HG02970 (cell line): ENCODE measurements at regions not wholly inside any gene's neighbourhood (a gene's known extent, or its start where the extent isn't known, plus 50 kb on each side); places are given as distances from the start of the nearest gene placed in this dataset.
"Not testable (repeated sequence)": the region's sequence is repeated elsewhere in the genome, so short reads cannot be mapped to it uniquely, and the experiment has no call there.

Experiments used
- ATAC-seq: cut with Tn5 transposase; IDR thresholded peaks from one replicate; pipeline ENCODE4 v1.9.1; 2021; ENCODE audit warnings: mild to moderate bottlenecking, moderate library complexity, moderate number of reproducible peaks; ENCODE audit not compliant: unreplicated experiment, low FRiP score

DNA sequence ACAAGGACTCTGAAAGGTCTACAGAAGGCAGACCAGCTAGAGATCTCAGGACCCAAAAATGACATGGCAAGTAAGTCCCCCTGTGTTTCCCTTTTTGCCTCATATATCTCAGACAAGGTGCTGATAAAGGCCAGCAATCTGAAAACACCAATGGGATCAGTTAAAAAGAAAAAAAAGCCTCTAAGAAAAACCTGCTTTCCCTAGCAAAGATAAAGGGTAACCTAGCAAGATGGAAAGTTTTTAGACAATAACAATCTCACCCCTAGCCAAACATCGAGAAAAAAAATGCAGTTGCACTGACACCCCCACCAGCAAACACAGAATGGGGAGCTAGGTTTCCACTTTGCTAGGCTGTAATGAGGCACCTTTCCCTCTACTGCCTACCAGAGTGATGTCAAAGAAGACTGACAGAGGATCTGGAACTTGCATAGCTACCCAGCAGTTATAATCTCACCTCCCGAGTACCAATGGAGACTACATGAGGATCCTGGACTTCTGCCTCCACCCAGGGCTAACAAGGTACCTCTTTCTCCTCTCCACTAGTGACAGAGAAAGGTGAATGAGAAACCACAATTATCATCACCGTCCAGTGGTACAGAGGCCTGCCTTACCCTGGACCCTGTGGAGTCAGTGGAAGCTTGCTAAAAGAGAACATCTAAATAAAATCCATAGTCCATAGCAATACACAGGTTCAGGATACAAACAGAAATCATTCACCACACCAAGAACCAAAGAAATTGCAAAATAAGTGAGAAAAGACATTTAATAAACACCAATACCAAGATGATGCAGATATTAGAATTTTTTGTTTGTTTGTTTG lies 240.8 kb downstream of the ARHGAP12 start:
- no peak for ATAC-seq

DNA sequence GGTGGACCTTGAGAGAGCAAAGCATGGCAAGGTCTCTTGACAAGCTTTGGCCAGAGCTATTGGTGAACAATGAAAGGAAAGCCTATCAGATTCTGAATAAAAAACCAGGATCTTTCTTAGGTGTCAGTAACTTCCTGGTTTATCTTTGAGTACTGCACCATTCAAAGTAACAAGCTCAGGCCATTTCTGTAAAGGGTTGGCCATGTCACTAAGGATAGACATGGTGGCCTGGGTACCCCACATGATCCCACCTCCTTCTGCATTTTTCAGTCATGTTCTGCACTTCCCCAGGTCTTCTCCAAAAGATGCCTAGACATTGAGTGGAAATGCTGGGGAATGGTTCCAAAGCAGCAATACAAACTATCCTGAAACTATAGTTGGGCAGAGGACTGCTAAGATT lies 242.0 kb downstream of the ARHGAP12 start:
- ATAC-seq = no peak

DNA sequence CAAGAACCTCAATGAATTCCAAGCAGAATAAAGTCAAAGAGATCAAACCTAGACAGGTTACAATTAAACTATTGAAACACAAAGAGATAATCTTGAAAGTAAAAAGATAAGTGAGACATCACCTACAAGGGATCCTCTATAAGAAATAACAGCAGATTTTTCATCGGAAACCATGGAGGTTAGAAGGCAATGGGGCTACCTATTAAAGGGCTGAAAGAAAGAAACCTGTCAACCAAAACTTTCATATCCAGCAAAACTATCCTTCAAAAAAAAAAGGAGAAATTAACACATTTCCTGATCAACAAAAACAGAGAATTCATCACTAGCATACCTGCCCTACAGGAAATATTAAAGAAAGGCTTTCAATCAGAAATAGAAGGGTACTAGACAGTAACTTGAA lies 244.9 kb downstream of the ARHGAP12 start:
- ATAC-seq = no peak

DNA sequence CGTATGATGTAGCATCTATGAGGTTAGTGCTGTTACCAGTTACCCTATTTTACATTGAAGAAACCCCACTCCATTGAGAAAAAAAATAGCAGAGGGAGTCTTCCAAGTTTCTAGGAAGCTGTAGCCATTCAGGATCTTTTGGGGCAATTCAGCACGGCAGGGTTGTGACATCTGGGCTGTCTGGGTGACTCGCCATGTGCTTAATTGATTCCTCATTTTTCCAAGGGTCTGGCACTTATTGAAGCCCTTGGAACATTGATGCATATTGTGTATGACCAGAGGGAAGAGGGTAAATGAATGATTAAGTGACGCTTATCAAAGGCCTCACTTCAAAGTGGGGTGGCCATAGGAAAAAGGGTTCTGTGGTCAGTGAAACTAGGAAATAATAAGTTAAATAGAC lies 248.7 kb downstream of the ARHGAP12 start:
- ATAC-seq = no peak

DNA sequence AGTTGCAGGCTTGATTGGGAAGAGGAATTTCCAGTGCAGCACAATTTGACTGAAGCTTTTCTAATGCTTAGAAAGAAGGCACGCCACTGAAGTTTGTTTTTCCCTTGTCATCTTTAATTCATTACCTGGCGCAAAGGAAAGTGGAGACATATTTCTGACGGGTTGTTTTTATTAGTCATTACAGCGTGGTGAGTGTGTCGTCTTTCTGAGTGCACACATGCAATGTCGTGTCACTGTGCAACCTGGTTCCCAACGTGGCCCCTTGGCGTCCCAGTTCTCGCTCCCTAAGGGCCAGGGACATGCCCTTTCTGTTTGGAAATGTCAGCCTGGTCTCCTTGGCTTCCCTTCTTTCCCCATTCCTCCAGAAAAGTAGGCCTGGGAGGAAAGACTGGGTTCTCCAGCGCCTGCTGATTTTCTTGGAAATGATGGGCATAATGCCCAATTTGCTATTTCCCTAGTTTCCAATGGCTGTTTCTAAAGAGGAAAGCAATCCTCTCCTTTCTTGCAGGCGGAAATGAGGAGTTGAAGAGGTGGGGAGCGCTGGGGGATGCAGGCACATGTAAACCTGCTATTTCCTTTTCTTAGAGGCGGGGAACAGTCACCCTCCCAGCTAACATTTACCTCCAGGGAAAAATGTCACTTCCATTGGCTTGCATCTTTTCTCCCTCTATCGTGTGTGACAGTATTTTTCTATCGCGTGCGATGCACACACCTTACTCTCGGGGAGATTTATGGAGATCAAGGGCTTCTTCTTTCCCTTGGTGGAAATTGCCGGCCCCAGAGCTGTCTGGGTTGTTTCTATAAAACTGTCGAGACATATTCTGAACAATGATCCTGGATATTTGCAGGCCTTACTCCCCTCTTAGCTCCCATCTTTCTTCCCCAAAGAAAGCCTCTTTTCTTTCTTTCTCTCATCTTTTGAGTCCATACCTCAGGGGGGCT lies 249.8 kb downstream of the ARHGAP12 start:
- ATAC-seq = no peak

DNA sequence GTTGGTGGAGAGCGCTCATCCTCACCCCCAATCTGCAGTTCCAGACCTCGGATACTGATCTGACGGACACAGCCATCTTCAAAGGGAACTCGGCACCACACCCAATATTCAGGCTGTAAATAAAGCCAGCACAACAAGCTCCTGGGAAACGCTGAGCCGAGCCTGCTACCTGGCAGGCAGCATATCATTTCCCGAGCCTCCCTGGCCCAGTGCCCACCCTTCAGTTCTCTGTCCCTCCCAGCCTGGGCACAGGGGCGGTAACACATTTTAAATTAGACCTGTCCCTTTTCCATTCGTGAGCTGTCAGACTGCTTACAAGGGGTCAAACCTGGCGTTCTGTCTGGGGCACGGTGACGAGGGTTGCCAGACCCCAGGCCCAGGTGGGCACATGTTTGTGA lies 250.5 kb downstream of the ARHGAP12 start:
- no peak for ATAC-seq

DNA sequence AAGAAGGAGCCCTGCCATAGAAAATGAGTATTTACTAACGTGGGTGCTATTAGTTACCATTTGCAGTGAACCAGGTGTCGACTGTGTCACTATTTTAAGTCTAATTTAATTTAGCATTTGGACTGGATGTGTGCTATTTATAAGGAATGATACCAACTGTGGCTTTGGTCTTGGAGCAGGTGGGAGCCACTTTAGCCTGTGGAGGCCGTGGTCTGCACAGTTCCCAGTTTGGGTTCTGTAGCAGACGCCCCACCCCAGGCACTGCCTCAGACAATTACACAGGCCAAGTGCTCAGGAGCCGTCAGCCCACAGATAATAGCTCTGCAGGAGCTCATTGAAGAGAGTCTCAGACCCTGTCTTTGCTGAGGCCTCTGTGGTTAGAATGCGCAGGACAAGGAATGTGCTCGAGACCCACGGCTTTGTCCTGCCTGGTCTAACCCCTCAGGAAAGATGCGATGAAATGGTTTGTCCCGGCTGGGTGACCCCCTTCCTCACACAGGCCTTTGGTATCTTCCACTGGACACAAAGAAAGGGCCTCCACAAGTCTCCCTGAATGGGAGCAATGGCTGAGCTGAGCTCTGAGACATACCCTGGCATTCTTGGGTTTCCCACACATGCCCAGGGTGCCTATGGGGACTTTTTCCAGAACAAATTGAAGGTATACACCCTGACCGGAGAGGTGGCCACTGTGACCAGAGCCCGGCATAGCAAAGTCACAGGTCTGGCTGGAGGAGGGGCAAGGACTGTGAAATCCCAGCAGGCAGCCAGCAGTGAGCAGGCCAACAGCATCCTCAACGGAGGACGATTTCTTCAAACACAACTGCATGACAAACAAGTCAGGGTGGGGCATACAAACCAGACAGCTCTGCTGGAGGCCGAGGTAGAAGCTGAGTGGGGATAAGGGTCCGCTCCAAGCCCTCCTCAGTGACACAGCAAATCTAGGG lies 251.2 kb downstream of the ARHGAP12 start:
- ATAC-seq = no peak

DNA sequence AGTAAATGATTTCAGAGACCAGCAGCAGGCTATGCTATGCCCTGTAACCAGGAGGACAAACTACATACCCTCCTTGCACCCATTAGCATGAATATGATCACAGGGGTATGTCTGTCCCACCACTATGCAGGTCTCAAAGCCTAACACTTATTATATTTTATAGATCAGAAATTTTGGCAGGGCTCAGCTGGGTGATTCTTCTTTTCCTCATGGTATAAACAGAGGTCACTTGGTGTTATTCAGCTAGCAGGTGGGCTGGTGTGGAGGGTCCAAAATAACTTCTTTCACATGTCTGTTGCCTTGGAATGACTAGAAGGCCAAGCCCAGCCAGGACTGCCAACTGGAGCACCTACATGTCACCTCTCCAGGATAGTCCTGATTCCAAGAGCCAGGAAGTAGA lies 252.9 kb downstream of the ARHGAP12 start:
- no peak for ATAC-seq

DNA sequence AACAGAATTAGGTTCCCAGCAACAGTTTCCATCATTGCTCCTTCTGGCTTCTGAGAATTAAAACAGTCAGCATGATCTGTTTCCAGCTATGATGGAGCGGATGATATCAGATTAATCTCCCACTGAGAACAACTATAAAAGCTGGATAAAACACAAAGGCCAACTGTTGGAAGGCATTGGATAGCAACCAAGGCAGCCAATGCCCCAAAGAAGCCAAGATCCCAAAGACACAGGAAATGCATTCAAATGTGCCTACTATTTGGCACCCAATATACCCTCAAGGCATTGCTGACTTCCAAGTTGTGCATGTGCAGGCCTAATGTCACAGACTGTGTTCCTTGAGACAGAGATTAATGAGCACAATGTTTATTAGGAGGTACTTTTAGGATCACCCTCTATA lies 259.3 kb downstream of the ARHGAP12 start:
- no peak for ATAC-seq

DNA sequence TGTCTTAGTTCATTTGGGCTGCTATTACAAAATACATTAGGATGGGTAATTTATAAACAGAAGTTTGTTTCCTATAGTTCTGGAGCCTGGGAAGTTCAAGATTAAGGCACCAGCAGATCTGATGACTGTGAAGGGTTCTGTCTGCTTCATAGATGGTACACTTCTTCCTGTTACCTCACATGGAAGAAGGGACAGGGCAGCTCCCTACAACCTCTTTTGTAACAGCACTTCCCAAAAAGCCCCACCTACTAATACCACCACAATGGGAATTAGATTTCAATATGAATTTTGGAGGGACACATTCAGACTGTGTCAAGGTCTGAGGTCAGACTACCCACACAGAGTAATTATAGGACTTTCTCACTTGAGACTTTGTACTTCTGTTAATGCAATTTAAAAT lies 260.3 kb downstream of the ARHGAP12 start:
- no peak for ATAC-seq

DNA sequence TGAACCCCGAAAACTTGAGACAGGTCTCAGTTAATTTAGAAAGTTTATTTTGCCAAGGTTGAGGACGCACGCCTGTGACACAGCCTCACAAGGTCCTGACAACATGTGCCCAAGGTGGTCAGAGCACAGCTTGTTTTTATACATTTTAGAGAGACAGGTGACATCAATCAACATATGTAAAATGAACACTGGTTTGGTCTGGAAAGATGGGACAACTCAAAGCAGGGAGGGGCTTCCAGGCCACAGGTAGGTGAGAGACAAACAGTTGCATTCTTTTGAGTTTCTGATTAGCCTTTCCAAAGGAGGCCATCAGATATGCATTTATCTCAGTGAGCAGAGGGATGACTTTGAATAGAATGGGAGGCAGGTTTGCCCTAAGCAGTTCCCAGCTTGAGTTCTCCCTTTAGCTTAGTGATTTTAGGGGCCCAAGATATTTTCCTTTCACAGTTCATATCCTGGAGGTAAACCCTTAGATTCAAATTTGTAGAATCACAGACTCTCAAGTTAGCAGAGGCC lies 262.8 kb downstream of the ARHGAP12 start:
- ATAC-seq = not testable (repeated sequence)

DNA sequence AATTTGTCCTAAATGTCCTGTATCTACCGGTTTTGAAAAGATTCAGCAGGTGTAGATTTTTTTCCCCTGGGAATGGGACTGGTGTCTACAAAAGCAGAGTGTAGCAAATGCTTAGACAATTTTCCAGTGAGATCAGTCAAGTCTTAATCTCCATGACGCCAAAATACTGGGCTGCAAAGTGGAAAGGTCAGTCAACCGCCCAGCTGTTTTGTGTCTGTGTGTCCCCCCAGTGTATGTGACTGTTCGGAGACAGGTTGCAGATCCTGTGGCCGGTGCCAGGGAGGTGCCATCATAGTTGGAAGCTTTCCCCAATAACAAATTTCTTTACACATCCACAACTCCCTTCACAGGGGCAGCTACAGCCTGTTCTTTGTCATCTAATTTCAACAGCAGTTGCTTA lies 263.8 kb downstream of the ARHGAP12 start:
- ATAC-seq = no peak

DNA sequence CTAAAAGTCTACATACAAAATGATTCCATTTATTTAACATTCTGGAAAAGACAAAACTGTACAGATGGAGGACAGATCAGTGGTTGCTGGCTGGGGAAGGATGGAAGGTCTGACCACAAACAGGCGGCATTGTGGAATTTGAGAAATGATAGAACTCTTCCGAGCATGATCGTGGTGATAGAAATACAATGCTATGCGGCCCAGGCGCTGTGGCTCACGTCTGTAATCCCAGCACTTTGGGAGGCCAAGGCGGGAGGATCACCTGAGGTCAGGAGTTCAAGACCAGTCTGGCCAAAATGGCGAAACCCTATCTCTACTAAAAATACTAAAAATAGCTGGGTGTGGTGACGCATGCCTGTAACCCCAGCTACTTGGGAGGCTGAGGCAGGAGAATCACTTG lies 264.6 kb downstream of the ARHGAP12 start:
- ATAC-seq = not testable (repeated sequence)

DNA sequence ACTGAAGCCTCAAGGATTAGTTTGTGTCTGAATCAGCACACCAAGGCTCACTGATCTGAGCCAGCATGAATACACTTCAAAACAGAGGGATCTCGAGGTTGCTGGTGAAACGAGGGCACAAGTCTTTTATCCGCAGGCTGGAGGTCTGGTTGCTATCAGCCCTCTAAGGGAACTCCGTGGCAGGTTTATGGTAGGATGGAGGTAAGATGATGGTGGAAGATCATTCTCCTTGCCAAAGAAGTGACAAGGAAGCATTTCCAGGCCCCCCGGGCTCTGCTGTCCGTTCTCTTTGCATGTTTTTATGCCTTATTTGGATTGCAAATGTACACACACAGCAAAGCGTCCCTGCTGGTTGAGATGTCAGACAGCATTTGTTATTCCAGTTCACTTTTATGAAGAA lies 268.3 kb downstream of the ARHGAP12 start:
- ATAC-seq = no peak

DNA sequence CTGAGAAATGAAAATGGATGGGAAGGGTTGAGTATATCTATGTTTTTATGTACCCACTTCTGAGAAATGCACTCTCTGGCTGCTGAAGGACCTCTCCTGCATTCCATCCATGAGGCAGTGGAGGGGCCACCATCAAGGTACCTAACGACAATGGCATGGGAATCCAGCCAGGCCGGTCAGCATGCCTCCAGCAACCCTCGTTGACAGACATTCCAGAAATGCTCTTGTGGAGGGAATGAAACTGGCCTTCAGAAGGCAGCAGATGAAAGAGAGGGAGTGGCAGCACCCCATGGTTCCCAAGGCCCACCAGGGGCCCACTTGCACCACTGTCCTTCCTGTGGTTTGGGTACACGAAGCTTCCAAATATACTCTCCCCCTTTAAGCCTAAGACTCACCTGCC lies 269.0 kb downstream of the ARHGAP12 start:
- no peak for ATAC-seq

DNA sequence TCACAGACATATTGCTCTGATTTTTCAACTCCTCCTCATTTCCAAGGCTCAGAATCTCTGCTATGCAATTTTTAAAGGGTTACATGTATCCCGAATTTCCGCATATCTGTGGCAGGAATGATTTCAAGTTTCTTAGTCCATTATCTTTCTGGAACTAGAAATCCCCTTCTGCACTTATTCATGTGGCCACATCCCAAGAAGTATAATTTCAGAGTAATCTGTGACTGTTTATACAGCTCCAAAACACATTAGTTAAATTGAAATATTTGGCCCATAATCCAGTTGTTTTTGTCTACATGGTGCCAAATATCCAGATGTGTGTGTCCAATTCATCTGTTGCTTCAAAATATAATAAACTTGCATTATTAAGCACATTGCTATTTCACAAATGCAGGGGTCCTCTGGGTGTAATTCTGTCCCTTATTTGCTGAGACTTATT lies 271.2 kb downstream of the ARHGAP12 start:
- ATAC-seq = no peak

DNA sequence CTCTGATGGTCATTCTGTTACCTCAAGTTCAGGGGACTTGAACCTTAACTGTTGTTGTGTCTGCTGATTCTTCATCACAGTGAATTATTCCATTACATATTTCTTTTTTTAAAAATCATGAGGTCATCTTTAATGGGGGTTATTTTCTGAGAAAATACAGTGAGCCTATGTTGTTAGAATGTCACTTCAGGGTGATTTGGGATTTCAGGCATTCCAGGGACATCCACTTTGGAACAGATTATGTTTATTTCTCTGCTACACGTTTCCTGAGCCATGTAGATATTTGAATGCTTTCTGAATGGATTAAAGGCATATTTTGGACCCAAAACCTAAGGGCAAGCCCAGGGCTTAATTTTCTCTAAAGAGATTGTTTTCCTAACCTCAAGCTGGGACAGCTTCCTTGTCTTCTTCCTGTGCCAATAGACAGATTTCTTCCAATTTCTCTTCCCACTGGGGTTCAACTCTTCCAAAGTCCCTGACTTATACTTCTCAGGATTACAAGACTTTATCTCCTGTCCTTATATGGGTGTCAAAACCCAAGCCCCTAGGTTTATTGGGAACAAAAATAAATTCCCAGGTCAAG lies 271.7 kb downstream of the ARHGAP12 start:
- ATAC-seq = no peak

DNA sequence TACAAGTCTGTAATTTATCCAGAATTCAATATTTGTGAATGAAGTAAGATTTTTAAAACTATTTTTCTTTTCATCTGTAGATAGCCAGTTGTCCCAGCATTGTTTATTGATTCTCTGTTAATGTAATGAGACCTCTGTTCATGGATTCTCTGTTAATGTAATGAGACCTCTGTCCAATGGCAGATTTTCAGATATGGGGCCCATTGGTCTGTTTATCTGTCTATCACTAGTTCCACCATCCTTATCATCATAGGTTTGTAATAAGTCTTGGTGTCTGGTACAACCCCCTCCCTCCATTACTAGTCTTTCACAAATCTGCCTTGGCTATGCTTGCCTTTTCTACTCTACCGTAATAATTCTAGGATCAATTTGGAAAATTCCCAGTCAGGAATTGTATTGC lies 276.6 kb downstream of the ARHGAP12 start:
- ATAC-seq = no peak

DNA sequence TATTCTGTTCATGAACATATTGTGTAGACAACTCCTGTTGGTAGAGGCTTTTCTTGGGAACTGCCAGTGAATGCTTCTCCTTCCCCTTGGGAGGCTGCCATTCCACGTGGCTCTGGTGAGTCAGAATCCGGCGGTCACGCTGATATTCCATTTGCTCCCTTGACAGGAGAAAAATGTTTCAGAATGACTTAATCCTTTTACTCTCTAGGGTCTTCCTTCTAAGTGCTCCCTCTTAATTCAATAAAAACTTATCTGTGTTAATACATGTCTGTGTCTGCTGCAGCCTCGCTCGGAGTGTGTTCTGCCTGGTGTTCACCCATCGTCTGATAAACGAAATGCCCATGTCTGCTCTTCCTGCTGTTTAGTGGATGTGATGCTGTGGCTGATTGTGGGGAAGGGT lies 278.6 kb downstream of the ARHGAP12 start:
- ATAC-seq = no peak

DNA sequence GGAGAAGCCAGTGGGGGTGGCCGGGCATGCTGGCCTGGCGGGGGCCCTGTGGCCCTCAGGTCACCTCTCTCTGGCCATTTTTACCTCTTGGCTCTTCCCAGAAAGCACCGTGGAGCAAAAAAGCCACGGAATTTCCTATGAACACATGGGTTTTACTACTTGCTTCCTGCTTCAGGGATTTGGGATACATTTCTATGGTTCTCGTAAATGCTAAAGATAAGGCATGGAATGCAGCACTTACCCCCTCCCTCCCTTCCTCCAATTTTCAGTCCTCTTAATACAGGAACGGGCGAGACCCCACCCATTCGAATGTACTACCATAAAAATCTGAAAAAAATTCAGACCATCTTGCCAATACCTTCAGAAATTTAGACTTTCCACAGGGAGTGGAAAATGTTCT lies 279.7 kb downstream of the ARHGAP12 start:
- no peak for ATAC-seq
